HG02973 (cell line): ENCODE measurements at regions not wholly inside any gene's neighbourhood (a gene's known extent, or its start where the extent isn't known, plus 50 kb on each side); places are given as distances from the start of the nearest gene placed in this dataset.

ENCODE experiments used
- ATAC-seq: cut with Tn5 transposase; IDR thresholded peaks from one replicate; pipeline ENCODE4 v1.9.1; 2021; ENCODE audit warnings: moderate library complexity; ENCODE audit not compliant: unreplicated experiment

DNA sequence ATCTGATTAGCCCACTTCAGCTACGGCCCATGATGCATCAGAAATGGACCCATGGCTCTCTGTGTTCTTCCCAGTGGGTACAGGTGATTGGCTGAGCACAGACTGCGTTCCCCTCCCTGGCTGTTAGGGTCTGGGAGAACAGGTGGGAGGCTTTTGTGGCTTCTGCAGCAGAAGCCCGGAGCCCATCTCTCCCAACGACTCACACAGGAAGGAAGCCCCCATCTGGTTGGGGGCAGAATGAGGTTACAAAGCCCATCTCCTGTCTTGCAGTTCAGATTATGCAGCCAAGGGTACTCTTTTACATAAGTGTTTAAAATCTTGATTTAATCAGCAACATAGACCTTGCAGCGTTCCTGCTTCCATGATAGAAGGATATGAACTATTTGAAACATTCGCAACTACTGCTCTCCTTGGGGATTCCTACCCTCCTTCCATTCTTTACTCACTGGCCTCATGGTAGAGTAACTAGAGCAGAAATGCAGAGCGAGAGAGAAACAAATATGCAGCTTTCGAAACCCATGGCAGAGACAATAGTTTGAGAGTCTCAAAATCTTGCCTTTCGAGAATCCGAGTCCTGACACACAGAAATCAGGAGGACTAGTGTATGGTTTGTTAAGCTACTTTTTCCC lies 291.3 kb downstream of the TLE3 start:
- no peak for ATAC-seq

DNA sequence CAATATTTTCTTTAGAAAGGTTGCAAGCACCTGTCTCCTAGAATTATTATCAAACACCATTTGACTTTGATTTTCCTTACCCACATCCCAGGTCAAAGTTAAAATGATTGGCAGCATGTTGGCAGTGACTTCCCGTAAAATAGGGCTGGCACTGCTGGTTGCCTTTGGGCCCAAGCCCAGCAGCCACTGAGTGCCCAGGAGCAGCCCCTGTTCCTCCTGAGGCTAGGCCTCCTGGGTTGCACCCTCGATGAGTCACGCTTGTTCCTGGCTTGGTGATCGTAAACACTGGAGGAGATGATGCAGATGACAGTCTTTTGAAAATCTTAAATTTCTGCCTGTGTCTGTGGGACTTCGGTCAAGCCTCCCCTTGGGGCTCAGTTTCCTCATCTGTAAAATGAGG lies 290.0 kb downstream of the TLE3 start:
- ATAC-seq = no peak

DNA sequence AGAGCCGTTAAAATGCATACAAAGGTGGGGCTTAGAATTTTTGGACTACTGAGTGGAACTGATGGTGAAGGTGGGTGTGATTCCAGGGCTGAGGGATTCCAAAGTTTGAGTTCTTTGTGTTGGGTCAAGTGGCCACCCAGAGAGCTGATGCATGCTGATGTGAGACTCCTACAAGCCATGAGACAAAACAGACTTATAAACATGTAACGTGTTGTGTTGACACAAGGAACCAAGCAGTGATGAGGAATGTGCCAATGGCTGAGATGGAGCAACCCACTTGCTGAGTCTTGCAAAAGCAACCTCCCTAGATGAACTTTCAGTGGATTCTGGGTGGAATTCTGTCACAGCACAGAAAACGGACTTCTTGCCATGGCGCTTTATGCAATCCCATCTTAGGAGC lies 289.0 kb downstream of the TLE3 start:
- ATAC-seq = no peak

DNA sequence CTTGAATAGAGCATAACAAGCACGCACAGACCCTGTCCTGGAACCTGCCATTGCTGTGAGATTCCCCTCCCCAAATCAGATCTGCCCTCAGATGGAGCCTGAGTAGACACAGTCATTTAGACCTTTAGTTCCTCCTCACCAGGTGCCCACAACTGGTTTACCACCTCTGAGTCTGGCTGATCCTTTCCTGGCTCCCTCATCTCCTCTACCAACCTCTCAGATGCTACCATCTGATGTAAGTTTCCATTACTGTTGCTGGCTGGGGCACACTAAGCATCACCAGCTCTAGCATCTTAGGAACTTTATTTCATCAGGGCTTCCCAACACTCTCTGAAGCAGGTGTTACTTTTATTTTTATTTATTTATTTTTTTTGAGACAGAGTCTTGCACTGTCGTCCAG lies 288.3 kb downstream of the TLE3 start:
- ATAC-seq = no peak

DNA sequence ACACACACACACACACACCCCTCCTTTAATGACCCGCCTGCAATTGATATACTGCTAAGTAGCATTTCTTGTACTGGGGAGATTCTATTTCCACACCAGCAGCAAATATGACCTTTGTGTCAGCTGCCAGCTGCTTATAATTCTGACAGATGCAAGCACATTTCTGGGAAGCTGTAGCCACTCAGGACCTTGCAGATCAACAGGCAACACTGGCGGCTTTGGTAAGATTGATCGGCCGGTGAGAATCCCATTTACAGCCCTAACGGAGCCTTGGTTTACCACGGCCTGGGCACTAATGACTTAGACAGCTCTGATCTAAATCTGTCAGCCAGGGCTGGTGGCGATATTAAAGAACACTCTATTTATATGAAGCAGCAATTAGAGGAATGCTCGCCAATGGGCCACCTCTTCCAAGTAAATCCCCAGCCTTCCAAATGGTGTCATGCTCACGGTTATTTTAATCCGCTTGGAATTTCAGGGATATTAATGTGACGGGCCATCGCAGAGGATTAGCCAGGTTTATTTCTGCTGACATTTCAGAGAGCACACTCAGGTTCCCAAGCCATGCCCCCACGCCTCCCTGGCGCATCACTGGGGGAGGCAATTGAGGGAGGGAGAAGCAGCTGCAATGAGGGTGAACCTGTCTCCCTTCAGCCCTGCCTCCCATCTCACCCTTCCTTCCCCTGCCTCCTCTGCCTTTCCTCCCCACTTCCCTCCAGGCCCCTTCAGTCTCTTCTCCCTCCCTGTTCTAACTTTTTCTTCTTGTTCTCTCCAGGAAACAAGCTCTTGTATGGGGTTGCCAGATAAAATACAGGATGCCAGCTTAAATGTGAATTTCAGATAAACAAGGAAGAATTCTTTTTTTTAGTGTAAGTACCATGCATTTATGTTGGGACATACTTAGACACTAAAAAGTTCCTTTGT lies 287.0 kb downstream of the TLE3 start:
- ATAC-seq = no peak

DNA sequence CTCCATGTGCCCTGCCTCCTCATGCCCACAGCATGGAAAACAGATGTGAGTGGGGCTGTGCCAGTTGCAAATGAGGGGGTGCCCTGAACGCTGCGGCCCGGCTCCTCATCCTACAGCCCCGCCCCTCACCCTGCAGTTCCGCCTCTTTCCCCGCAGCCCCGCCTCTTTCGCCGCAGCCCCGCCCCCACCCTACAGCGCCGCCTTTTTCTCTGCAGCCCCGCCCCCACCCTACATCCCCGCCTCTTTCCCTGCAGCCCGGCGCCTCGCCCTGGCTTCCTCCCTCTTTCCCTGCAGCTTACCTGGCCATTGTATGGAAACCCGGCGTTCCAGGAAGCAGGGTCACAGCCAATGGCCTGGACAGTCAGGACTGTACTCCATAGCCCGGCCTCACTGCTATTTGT lies 284.9 kb downstream of the TLE3 start:
- no peak for ATAC-seq

DNA sequence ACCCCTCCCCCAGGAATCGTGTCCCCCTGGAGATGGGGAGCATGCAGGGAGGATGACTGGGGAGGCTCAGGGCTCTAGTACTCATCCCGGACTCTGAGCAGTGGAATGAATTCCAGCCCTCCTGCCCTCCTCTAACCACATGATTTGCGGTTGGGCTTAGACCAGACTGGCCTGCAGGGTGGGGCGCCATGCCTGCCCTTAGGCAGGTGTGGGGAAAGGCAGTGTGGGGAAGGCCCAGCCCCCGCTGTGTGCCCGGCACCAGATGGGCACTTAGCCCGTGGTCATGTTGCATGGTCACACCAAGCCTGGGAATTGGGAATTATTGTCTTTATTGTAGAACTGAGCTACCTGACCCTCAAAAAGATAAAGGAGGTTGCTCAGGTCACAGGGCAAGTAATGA lies 283.8 kb downstream of the TLE3 start:
- no peak for ATAC-seq

DNA sequence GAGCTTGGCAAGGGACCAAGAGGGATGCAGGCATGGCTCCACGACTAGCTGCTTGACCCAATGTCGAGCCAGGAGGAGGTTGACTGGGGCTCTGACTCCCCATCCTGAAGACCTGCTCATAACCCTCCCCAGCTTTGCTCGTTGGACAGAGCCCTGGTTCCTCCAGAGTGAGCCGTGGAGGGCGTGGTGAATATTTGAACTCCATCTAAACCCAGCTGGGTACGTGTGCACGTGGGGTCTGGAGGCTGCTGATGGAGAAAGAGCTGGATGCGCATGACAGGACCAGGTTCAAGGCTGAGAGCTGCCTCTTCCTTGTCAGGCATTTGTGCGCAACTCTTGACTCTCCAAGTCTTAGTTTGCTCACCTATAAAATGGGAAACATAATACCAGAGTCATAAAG lies 282.8 kb downstream of the TLE3 start:
- no peak for ATAC-seq

DNA sequence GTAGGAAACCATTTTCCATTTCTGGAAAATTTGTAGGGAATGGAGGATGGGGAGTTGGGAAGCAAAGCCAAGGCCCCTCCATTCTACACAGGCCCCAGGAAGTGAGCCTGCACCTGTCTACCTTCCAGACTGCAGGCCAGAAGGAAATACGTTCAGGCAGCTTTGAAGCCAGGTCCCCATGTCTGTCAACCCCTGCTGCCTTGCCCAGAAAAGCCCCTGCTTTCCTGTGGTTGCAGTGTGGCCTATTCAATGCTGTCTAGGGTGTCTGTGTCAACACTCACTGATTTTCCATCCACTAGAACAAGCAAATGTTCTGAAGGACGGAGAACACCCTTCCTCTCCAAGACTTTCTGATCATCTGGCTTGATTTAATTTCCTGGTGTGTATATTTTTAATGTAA lies 281.9 kb downstream of the TLE3 start:
- no peak for ATAC-seq

DNA sequence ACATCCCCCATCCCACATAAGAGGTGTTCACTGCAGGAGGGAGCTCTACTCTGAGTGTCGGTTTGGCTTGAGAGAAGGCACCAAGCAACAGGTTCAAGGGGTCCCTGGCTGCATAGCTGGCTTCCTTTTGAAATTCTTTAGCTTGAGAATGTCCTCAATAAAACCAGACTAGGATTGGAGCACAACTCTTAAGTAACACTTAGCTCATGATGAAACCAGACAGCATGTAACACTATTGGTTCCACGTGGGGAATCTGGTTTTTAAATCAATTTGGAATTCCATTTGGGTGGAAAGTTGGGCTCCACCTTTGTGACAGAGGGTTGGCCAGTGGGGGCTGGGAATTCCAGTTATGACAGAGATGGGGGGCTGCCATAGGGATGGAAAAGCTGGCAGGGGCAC lies 281.2 kb downstream of the TLE3 start:
- ATAC-seq = no peak

DNA sequence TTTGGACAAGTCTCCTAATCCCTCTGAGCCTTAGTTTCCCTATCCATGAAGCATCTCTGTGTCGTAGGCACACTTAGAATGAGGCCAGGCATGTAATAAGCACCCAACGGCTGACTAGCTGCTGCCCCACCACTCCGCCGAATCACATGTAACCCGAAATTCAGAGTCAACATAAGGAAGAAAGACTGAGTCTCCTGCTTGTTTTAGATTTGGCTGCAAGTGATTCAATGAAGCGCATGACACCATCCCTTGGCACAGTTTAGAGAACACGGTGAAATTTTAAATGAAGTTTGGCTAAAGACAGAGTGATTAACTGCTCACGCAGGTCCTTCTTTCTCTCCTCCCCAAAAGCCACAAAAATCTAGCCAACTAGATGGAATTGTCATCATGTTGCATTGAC lies 279.2 kb downstream of the TLE3 start:
- ATAC-seq = no peak

DNA sequence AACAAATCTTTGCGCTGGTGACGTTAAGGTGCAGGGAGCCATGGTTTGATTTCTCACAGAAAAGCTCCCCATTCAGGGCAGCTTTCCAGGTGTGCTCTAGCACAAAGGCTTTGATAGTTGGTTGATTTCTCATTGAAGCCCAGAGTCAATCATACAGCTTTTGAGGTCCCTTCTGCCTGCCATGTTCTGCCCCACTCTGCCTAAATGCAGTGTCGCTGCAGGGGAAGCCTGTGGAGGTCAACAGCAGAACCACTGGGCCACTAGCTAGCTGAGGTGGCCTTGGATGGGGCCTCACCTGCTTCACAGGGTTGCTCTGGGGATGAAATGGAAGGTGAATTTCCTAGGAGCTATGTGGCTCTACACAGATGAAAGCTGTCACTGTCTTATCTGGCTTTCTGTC lies 278.3 kb downstream of the TLE3 start:
- no peak for ATAC-seq

DNA sequence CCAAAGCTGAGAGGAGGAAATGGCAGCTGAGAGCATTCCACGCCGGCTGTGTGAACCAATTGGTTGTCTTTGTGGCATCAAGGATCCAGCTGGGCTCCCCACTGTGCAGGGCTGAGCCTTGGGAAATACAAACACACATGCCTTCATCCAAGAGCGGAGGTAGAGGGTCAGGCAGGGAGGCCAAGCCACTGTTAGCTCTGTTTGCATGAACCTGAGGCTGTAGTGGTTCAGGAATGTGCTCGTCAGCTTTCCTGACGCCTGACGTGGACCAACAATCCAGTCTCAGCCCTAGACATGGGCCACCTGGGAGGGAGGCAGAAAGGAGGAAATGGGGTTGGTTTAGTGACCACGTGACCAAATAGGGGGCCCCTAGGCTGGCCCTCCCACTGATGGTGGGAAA lies 276.9 kb downstream of the TLE3 start:
- ATAC-seq = no peak

DNA sequence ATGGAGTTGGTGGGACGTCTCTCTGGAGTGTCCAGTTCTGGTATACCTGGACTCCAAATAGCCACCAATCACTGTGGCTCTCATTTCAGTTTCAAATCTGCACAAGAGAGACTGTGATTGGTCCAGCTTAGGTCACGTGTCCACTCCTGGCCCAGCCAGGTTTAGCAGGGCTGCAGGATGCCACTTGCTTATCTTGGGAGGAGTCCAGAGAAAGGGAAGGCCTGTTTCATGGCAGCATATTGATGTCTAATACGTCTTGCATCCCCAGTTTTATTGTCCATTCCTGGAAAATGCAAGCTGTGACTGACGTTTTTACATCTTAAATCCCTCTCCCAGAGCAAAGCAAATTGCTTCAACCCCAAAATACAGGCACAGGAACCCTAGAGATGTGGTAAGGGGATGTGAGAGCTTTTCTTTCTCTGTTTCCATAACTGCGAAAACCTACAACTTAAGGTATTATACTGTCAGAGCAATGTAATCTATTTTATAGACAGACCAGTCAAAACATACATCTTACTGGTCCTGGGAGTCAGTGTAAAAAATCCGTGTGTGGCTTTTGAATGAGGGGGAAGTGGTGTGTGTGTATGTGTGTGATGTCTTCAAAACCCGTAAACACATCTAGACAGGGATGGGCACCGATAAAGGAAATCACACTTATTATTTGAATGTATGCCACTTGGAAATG lies 274.4 kb downstream of the TLE3 start:
- no peak for ATAC-seq

DNA sequence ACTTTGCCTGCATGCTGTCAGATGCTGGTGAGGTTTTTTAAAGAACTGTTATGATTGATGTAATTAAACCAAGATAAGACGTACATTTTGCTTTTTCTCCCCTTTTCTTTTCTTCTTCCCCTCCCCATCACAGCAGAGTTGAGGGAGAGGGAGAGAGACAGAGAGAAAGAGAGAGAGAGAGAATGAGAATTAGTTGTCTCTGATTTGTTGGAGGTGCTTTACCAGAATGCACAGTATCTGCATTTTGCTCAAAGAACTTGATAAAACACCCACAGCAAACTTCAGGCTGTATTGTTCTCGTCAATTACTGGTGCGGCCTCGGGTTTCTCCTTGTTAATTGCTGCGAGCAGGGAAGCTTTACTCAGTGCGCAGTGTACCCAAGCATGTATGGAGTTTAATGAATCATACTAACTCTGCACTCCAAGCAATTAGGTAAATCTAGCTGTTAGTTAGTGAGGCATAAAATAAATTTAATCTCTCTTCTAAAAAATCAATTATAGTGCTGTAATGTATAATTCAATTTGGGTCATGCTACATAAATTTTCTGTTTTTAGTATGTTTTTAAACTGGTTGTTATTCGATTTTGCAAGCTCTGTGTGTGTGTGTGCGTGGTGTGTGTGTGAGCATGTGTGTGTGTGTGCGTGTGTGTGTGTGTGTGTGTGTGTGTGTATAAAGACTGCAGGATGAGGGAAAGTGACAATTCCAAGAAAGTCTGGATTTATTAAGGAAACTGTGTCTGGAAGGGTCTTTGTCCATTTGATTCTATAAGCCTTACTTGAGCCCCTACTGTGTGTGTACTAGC lies 273.4 kb downstream of the TLE3 start:
- no peak for ATAC-seq

DNA sequence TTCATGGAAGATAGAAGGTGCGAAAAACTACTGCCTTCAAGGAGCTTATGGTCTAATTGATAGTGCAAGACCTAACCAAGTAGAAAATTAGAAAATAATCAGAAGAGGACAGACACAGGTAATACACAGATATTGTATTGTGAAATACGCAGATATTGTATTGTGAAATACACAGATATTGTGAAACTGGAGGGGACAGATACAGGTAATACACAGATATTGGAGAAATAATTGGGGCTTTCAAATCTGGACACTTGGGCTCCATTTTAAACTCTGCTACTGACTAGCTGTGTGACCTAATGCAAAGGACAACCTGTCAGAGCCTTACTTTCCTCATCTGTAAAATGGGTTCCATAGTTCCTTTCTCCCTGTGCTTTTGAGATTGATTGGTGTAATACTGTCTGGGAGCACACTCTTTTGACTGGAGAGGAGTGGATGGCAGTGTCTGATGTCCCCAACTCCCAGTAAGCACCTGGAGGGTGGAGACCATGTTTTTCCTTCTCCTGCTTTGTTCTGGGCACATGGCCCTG lies 272.8 kb downstream of the TLE3 start:
- no peak for ATAC-seq

DNA sequence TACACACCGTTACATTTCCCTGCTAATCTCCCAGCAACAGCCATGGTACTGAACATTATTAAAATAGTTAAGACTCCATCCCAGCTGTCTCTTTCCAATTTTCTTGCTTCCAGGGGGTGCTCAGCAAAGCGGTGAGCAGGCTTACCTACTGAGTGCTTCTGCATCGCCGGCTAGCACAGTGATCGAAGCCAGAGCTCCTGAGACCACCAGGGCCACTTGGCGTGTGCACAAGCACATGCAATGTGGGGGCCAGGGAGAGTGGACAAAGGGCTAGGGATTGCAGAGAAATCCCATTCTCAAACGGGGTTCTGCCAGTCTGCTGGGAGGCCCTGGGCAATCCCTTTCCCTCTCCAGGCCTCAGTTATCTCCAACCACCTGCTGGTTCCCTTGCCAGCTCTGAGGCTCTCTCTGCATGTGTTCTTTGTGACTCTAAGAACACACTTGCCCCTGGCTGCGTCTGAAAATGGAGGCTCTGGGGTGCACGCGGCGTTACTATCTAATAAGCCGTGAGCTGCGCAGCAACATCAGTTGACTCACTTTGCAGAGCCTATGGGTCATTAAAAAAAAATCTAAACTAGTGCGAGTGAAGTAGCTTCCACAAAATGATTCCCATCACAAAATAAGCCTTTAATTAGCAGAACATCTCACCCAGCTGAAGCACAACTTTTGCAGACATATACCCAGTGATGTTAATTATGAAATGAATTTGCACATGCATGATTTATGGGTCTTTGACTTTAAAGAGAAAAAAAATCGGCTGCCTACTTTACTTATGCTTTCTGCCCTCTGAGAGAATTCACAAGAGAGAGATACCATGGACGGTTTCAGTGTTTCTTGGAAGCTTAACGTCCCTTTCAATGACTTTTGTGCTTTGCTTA lies 271.5 kb downstream of the TLE3 start:
- ATAC-seq = no peak

DNA sequence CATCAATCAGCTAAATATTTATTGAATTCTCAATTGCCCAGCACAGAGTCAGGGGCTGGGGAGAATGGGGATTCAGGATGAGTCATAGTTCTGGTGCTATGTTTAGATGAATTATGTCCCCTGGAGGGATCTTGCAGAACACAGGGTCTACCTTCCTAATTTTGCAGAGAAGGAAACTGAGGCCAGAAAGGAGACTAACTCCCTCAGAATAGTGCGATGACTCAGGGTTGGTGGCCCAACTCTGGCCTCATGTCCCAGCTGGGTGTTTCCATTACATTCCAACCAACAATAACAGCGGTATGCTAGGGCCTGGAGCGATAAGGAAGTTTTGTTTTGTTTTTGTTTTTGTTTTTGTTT lies 270.9 kb downstream of the TLE3 start:
- ATAC-seq = no peak

DNA sequence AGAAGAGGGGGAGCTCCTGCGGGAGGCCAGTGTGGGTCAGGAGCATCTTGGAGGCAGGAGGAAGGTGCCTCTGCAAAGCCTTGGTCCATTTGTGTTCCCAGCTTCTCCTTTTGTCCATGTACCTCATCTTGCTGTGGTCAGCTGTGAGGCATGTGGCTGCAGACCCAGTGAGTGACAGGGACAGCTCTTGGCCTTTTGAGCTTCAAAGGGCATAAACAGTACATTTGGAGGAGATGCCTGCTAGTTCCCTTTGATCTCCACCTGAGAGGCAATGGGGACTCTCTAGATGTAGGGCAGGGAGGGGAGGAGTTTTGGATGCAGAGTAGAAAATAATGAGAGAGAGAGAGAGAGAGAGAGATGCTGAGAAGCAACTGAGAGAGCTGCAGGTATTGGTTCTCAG lies 270.0 kb downstream of the TLE3 start:
- no peak for ATAC-seq

DNA sequence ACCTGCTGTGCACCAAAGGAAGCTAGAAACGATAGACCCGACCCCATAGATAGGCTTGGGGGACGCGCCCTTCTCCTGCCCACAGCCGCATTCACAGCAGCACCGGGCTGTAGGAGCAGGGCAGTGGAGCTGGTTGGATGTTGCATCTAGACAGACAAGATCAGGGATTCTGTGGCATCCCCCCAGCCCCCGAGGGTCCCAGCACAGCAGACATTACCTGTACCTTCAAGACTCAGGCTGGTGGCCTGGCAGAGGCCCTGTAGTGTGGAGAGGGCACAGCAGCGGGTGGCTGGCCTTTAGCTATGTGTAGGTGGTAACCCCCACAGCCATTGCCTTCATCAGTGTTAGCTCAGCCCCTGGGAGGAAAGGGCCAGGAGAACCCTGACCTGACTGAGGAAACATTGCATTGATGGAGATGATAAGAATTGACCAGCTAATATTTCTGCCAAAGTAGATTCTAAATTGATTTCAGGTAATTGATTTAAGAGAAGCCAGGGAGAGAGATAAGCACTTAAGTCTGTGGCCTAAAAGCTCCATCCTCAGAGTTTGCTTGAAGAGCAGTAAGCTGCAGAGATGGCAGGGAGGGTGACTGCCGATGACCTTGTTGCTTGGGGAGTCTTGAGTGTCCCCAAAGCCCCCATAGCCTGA lies 269.4 kb downstream of the TLE3 start:
- ATAC-seq = no peak
